GM18909 (cell line): ENCODE measurements at regions not wholly inside any gene's neighbourhood (a gene's known extent, or its start where the extent isn't known, plus 50 kb on each side); places are given as distances from the start of the nearest gene placed in this dataset.
"Not testable (repeated sequence)": the region's sequence is repeated elsewhere in the genome, so short reads cannot be mapped to it uniquely, and the experiment has no call there.

Source experiments
- ATAC-seq: cut with Tn5 transposase; IDR thresholded peaks from one replicate; pipeline ENCODE4 v1.9.1; 2021; ENCODE audit warnings: mild to moderate bottlenecking; ENCODE audit not compliant: unreplicated experiment, poor library complexity

DNA sequence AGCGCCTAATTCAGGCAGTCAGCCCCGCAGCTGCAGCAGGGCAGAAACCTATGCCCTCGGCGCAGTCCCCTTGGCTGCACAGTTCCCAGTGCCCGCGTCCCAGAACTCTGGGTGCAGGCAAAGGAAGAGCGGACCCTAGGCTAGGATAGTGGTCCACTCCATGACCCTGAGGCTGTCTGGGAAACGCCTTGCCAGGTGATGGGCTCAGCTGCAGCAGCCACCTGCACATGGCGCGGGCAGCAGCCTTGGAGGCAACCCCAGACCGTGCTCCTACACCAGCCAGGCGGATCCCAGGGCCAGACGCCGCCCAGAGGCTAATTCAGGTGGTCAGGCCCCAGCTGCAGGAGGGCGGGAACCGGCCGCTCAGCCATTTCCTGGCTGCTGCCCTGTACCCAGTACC lies 83.0 kb downstream of the POTEC start:
- not testable (repeated sequence) for ATAC-seq

- ATAC-seq: not testable (repeated sequence)
These were observed 83.6 kb downstream of the POTEC start for GRCh38 chr18:14459826-14460225.

- not testable (repeated sequence) for ATAC-seq
These were observed 85.1 kb downstream of the POTEC start for GRCh38 chr18:14458009-14458945.

DNA sequence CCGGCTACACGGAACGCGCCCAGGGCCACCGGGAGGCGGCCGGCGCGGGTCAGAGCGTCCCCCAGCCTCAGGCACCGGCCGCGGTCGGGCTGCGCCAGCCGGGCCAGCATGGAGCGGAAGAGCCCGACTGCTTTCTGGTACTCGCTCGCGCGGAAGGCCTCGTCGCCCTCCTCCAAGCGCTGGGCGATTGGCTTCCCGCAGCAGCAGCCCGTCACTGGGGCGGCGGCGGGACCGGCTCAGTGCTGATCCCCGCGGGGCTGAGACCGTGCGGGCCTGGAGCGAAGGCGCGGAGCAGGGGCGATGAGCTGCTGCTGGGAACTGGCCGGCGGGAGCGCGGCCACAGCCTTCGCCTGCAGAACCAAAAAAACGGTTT lies 92.8 kb downstream of the POTEC start:
- ATAC-seq: not testable (repeated sequence)

DNA sequence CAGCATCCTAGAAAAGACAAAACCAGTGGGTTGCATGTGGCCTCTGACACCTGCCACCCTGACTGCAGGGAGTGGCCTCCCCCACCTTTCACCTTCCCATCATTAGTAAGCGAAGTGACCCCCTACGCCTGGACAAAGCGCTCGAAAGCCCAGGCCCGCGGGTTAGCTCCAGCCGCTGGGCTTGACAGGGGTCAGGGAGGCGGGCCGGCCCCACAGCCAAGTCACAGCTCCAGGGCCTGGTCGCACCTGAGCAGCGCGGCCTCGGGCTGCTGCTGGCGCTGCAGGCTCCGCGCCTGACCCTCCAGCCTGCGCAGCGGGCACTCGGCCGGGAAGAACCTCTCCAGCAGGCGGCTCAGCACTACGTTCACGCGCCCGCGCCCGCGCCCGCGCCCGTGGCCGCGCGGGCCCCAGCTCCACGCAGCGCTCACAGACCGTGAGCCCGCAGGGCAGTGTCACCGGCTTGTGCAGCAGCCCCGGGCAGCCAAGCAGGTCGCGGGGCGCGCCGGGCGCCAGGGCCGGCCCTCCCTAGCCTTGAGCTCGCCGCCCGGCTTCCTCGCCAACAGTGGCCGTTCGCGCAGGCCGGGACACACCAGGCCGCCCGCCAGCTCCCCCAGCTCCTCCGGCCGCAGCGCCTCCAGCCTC lies 93.3 kb downstream of the POTEC start:
- not testable (repeated sequence) for ATAC-seq

- not testable (repeated sequence) for ATAC-seq
These were observed 94.3 kb downstream of the POTEC start for GRCh38 chr18:14449062-14449461.

- not testable (repeated sequence) for ATAC-seq
These were observed 95.7 kb downstream of the POTEC start for GRCh38 chr18:14447715-14448114.

- ATAC-seq: not testable (repeated sequence)
These were observed 107.9 kb downstream of the POTEC start for GRCh38 chr18:14435460-14435859.

- ATAC-seq: not testable (repeated sequence)
These were observed 111.0 kb downstream of the POTEC start for GRCh38 chr18:14432371-14432770.

- not testable (repeated sequence) for ATAC-seq
These were observed 112.3 kb downstream of the POTEC start for GRCh38 chr18:14431031-14431521.

- ATAC-seq: not testable (repeated sequence)
These were observed 127.6 kb downstream of the POTEC start for GRCh38 chr18:14415806-14416205.

GRCh38 chr18:14415399-14415798 lies 128.0 kb downstream of the POTEC start:
- ATAC-seq: not testable (repeated sequence)

DNA sequence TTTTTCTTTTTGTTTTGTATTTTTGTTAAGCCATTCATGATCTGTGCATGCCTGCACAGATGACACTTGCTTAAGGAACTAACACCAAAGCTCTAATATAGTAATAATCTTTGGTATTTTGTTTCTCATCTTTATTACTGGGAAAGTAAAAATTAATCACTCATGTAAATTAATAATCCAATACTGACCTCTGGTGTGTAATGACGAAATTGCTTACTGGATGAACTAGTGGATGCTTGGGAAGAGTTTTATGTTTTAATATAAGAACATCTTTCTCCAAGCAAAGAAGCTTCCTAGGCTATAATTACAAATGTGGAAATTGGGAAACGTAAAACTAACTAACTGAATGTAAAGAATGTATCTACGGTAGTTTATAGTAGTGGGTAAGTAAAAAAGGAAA lies 147.9 kb downstream of the POTEC start:
- ATAC-seq: not testable (repeated sequence)

DNA sequence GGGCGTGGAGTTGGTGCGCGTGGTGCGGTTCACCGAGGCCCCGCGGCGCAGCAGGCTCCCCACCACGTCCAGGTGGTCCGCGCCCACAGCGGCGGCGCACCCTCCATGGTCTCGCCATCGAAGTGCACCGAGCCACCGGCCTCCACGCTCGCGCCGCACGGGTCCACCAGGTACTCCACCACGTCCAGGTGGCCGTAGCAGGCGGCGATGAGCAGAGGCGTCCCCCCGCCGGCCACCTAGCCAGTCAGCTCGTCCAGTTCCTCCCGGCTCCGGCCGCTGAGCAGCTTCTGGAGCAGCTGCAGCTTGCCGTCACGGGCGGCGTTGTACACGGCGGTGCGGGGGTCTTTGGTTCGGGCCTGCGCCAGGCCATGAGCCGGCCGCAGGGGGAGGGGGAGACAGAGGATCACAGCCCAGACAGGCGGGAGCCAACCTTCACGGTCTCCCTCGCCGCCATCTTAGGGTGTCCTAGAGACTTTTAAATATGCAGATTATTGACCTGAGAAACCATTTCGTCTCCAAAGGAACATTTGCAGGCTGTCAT lies 149.8 kb downstream of the POTEC start:
- ATAC-seq: not testable (repeated sequence)

GRCh38 chr18:14392604-14393003 lies 150.8 kb downstream of the POTEC start:
- not testable (repeated sequence) for ATAC-seq

DNA sequence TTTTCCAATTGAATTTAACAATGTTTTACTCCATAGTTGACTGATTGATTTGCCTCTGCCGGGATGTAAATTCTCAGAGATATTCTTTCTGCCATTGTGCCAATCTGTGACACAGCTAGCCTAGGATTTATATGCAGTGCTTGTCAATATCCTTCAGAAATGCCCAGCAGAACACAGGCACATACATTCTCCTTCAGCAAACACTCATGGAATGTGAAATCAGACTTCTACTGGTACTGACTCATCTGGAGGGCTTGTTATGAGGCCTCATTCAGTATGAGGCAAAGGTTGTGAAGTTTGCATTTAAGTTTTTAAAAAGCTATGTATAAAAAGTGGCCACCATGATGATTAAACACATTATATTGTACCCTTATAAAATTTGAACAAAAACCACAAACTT lies 158.4 kb downstream of the POTEC start:
- not testable (repeated sequence) for ATAC-seq

GRCh38 chr18:14382666-14383065 lies 160.7 kb downstream of the POTEC start:
- ATAC-seq: not testable (repeated sequence)

- not testable (repeated sequence) for ATAC-seq
These were observed 163.9 kb downstream of the POTEC start for GRCh38 chr18:14379489-14379888.

GRCh38 chr18:14378376-14378775 lies 165.0 kb downstream of the POTEC start:
- ATAC-seq: not testable (repeated sequence)

- ATAC-seq: not testable (repeated sequence)
These were observed 182.1 kb downstream of the POTEC start for GRCh38 chr18:14361346-14361745.
